ENCODE measurements at regions not wholly inside any gene's neighbourhood (a gene's known extent, or its start where the extent isn't known, plus 50 kb on each side); places are given as distances from the start of the nearest gene placed in this dataset.

DNA sequence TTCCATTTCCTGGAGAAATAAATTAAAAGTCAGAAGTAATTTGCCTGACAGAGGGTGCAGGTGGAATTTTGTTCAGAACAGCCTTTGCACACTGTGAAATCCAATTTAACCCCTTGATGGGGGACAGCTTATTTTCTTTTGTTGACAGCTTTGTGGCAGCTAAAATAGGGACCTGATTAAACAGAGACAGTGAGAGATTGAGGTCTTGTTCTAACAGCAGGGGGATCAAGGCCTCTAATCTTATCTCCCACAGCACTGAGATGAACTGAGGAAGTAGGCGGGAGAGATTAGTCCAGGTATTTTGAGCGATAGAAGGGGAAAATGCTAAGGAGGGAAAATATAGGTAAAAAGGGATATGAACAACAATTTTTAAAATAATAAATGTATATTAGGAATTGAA is 1491.4 kb upstream of the GOT2 start:
- Histone ChIP-seq H3K4me3 (no peak overlapping the region), H3K36me3 (ENCODE audit: control insufficient read depth in 2 of 2, insufficient read depth in 2 of 2, low read length in 1 of 2) (no peaks in the 10 kb centered on the region), H3K9ac (ENCODE audit: control insufficient read depth, insufficient read depth, low read length) (no peak overlapping the region), H4K20me1 (ENCODE audit: control insufficient read depth, insufficient read depth) (no peaks in the 10 kb centered on the region), H2AFZ (ENCODE audit: control insufficient read depth, low read depth, low read length) (no peak overlapping the region), H3K27ac (ENCODE audit: control insufficient read depth, insufficient read depth) (no peak overlapping the region), H3K79me2 (ENCODE audit: control insufficient read depth, insufficient read depth, low read length) (no peaks in the 10 kb centered on the region), H3K4me1 (ENCODE audit: control insufficient read depth, insufficient read depth, low read length) (no peaks in the 10 kb centered on the region), H3K4me2 (ENCODE audit: control insufficient read depth, insufficient read depth) (no peak overlapping the region), H3K27me3 (replicated peaks in 1 of 2; ENCODE audit: control insufficient read depth in 2 of 2, insufficient read depth in 2 of 2, low read length in 1 of 2) (no peaks in the 10 kb centered on the region), H3K9me3 (replicated peaks; ENCODE audit: control insufficient read depth, insufficient read depth, low read length) (no peaks in the 10 kb centered on the region; the same call in 2 of the 3 replicates)
- ChIA-PET SMC1A (ENCODE audit: uncharacterized antibody, unreplicated experiment) (no interaction called here), RAD21 (ENCODE audit: unreplicated experiment) (no interaction called here), POLR2A (no interaction called here), CTCF (no interaction called here)
- no TSS peak for BruUV-seq (replicated peaks)
- WGBS (ENCODE audit: insufficient coverage, insufficient replicate concordance, low lambda C conversion rate, missing lambda C conversion rate) = 52% methylated on average over 2 of the region's 2 CpGs
- intact Hi-C loops (cut with micrococcal nuclease; ENCODE audit: unreplicated experiment) = no loop called here
- no peak for ATAC-seq
- no peak for DNase-seq (ENCODE audit: low read depth, low spot score)
- TF ChIP-seq, protein P1, sequence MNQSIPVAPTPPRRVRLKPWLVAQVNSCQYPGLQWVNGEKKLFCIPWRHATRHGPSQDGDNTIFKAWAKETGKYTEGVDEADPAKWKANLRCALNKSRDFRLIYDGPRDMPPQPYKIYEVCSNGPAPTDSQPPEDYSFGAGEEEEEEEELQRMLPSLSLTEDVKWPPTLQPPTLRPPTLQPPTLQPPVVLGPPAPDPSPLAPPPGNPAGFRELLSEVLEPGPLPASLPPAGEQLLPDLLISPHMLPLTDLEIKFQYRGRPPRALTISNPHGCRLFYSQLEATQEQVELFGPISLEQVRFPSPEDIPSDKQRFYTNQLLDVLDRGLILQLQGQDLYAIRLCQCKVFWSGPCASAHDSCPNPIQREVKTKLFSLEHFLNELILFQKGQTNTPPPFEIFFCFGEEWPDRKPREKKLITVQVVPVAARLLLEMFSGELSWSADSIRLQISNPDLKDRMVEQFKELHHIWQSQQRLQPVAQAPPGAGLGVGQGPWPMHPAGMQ (IDR thresholded peaks at IDR 0.05; ENCODE audit: borderline replicate concordance) = no peak
- TF ChIP-seq, protein P2, sequence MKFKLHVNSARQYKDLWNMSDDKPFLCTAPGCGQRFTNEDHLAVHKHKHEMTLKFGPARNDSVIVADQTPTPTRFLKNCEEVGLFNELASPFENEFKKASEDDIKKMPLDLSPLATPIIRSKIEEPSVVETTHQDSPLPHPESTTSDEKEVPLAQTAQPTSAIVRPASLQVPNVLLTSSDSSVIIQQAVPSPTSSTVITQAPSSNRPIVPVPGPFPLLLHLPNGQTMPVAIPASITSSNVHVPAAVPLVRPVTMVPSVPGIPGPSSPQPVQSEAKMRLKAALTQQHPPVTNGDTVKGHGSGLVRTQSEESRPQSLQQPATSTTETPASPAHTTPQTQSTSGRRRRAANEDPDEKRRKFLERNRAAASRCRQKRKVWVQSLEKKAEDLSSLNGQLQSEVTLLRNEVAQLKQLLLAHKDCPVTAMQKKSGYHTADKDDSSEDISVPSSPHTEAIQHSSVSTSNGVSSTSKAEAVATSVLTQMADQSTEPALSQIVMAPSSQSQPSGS (IDR thresholded peaks at IDR 0.05; ENCODE audit: low read length) = no peak
- no peak for TF ChIP-seq WRNIP1 (IDR thresholded peaks at IDR 0.05; ENCODE audit: borderline replicate concordance, low read depth, low read length)
- TF ChIP-seq, protein P3, sequence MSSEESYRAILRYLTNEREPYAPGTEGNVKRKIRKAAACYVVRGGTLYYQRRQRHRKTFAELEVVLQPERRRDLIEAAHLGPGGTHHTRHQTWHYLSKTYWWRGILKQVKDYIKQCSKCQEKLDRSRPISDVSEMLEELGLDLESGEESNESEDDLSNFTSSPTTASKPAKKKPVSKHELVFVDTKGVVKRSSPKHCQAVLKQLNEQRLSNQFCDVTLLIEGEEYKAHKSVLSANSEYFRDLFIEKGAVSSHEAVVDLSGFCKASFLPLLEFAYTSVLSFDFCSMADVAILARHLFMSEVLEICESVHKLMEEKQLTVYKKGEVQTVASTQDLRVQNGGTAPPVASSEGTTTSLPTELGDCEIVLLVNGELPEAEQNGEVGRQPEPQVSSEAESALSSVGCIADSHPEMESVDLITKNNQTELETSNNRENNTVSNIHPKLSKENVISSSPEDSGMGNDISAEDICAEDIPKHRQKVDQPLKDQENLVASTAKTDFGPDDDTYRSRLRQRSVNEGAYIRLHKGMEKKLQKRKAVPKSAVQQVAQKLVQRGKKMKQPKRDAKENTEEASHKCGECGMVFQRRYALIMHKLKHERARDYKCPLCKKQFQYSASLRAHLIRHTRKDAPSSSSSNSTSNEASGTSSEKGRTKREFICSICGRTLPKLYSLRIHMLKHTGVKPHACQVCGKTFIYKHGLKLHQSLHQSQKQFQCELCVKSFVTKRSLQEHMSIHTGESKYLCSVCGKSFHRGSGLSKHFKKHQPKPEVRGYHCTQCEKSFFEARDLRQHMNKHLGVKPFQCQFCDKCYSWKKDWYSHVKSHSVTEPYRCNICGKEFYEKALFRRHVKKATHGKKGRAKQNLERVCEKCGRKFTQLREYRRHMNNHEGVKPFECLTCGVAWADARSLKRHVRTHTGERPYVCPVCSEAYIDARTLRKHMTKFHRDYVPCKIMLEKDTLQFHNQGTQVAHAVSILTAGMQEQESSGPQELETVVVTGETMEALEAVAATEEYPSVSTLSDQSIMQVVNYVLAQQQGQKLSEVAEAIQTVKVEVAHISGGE (CRISPR knock-in tag; IDR thresholded peaks at IDR 0.05) = no peak
- no peak for TF ChIP-seq MTA2 (IDR thresholded peaks at IDR 0.05; ENCODE audit: low read depth)
- TF ChIP-seq HCFC1 (IDR thresholded peaks at IDR 0.05; ENCODE audit: low read length) = no peak
- TF ChIP-seq, protein P4, sequence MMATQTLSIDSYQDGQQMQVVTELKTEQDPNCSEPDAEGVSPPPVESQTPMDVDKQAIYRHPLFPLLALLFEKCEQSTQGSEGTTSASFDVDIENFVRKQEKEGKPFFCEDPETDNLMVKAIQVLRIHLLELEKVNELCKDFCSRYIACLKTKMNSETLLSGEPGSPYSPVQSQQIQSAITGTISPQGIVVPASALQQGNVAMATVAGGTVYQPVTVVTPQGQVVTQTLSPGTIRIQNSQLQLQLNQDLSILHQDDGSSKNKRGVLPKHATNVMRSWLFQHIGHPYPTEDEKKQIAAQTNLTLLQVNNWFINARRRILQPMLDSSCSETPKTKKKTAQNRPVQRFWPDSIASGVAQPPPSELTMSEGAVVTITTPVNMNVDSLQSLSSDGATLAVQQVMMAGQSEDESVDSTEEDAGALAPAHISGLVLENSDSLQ (IDR thresholded peaks at IDR 0.05) = no peak
- TF ChIP-seq, protein P5, sequence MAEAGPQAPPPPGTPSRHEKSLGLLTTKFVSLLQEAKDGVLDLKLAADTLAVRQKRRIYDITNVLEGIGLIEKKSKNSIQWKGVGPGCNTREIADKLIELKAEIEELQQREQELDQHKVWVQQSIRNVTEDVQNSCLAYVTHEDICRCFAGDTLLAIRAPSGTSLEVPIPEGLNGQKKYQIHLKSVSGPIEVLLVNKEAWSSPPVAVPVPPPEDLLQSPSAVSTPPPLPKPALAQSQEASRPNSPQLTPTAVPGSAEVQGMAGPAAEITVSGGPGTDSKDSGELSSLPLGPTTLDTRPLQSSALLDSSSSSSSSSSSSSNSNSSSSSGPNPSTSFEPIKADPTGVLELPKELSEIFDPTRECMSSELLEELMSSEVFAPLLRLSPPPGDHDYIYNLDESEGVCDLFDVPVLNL (IDR thresholded peaks at IDR 0.05; ENCODE audit: low read depth, low read length) = no peak
- TF ChIP-seq, protein P6, sequence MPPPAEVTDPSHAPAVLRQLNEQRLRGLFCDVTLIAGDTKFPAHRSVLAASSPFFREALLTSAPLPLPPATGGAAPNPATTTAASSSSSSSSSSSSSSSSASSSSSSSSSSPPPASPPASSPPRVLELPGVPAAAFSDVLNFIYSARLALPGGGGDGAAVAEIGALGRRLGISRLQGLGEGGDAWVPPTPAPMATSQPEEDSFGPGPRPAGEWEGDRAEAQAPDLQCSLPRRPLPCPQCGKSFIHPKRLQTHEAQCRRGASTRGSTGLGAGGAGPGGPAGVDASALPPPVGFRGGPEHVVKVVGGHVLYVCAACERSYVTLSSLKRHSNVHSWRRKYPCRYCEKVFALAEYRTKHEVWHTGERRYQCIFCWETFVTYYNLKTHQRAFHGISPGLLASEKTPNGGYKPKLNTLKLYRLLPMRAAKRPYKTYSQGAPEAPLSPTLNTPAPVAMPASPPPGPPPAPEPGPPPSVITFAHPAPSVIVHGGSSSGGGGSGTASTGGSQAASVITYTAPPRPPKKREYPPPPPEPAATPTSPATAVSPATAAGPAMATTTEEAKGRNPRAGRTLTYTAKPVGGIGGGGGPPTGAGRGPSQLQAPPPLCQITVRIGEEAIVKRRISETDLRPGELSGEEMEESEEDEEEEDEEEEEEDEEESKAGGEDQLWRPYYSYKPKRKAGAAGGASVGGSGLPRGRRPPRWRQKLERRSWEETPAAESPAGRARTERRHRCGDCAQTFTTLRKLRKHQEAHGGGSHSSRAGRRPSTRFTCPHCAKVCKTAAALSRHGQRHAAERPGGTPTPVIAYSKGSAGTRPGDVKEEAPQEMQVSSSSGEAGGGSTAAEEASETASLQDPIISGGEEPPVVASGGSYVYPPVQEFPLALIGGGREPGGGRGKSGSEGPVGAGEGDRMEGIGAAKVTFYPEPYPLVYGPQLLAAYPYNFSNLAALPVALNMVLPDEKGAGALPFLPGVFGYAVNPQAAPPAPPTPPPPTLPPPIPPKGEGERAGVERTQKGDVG (CRISPR knock-in tag; IDR thresholded peaks at IDR 0.05) = no peak
- FAIRE-seq = no peak
- in situ Hi-C loops (cut with MboI) = no loop called here
